Adrenal gland (tissue), 9 donors: ENCODE measurements at regions not wholly inside any gene's neighbourhood (a gene's known extent, or its start where the extent isn't known, plus 50 kb on each side); places are given as distances from the start of the nearest gene placed in this dataset.
"Not testable (repeated sequence)": the region's sequence is repeated elsewhere in the genome, so short reads cannot be mapped to it uniquely, and the experiment has no call there.

Experiments used
- DNase-seq, 7 donors: peaks; one replicate each; pipeline ENCODE4 v3.0.0-alpha.2; 2019 to 2020
- H3K27ac ChIP-seq, 5 donors: fragments of 200-600 bp; sonication (generic) in 4 of 5; 1 replicate in 3 of 5; 2 replicates in 2 of 5; pipeline versions ENCODE4 v1.5.1 to v1.8.0; 2016 to 2020; ENCODE audit warnings: mild to moderate bottlenecking in 1 of 5
- H3K27me3 ChIP-seq: fragments of 200-600 bp; 2 replicates; pipeline ENCODE4 v1.8.0; 2021
- H3K36me3 ChIP-seq, 2 donors: fragments of 200-600 bp; replicated peaks in 1 of 2; 1 replicate in 1 of 2; 2 replicates in 1 of 2; pipeline versions ENCODE4 v1.5.1 to v1.8.0; 2018 to 2022
- H3K4me1 ChIP-seq, 2 donors: fragments of 200-600 bp; replicated peaks in 1 of 2; 1 replicate in 1 of 2; 2 replicates in 1 of 2; pipeline versions ENCODE4 v1.5.1 to v1.8.0; 2018 to 2021
- H3K4me3 ChIP-seq, 4 donors: fragments of 200-600 bp; sonication (generic) in 3 of 4; one replicate each; pipeline ENCODE4 v1.5.1; 2016 to 2018
- H3K9me3 ChIP-seq, 3 donors: fragments of 200-600 bp; sonication (generic) in 1 of 3; replicated peaks in 1 of 3; 1 replicate in 2 of 3; 2 replicates in 1 of 3; pipeline versions ENCODE4 v1.5.1 to v1.8.0; 2016 to 2021
- POLR2A ChIP-seq, 2 donors: fragments of 450-650 bp; IDR thresholded peaks; one replicate each; pipeline ENCODE4 v1.6.1; 2017; ENCODE audit warnings: antibody characterized with exemption in 2 of 2, mild to moderate bottlenecking in 2 of 2, moderate library complexity in 1 of 2
- WGBS, 4 donors: extraction: QIAGEN DNeasy Blood & Tissue Kit in 2 of 4; methylation state at CpG; one replicate each; pipeline versions ENCODE4 v1.1.5 to v1.1.7; 2013 to 2017; 5-methylcytosine and 5-hydroxymethylcytosine counted together
- intact Hi-C, 2 donors: fragments of 100-400 bp; cut with DNase I; formaldehyde crosslinking; loops; one replicate each; pipeline versions ENCODE4 v1.14.1 to v1.15.0; 2022 to 2023
- TF ChIP-seq, protein P1 (sequence below), 6 experiments: fragments of 450-650 bp in 4 of 6; fragments of 200-600 bp in 2 of 6; sonication (generic) in 1 of 6; IDR thresholded peaks; 1 replicate in 5 of 6; 2 replicates in 1 of 6; pipeline versions ENCODE4 v1.5.1 to v1.8.0; 2016 to 2021; ENCODE audit warnings: antibody characterized with exemption in 6 of 6, mild to moderate bottlenecking in 2 of 6, moderate library complexity in 1 of 6
- donor health status: healthy with polysubstance abuse.
- donor health status: Bipolar disorder and iron deficiency.
- donor health status: DM: yes; HTN: yes; CAD: no.
- donor health status: DM: no; HTN: no; CAD: no.
- donor health status: DM: no; HTN: no; CAD: no.

- DNase-seq = no peak
- H3K27ac ChIP-seq = no peak overlapping the region
- no peaks in the 10 kb centered on the region for H3K36me3 ChIP-seq
- no peak overlapping the region for H3K4me3 ChIP-seq
- no peaks in the 10 kb centered on the region for H3K4me1 ChIP-seq
- peaks cover 40% of the 10 kb centered on the region for H3K27me3 ChIP-seq
- no peaks in the 10 kb centered on the region for H3K9me3 ChIP-seq
- 43 to 66% (median 64%) methylated on average over 2 of the region's 2 CpGs; no CpG with 5 or more reads in 1 of the 4 donors for WGBS, 4 donors
- intact Hi-C loops = no loop called here
- no peak for TF ChIP-seq POLR2A (IDR thresholded peaks at IDR 0.05)
- TF ChIP-seq, protein P1, sequence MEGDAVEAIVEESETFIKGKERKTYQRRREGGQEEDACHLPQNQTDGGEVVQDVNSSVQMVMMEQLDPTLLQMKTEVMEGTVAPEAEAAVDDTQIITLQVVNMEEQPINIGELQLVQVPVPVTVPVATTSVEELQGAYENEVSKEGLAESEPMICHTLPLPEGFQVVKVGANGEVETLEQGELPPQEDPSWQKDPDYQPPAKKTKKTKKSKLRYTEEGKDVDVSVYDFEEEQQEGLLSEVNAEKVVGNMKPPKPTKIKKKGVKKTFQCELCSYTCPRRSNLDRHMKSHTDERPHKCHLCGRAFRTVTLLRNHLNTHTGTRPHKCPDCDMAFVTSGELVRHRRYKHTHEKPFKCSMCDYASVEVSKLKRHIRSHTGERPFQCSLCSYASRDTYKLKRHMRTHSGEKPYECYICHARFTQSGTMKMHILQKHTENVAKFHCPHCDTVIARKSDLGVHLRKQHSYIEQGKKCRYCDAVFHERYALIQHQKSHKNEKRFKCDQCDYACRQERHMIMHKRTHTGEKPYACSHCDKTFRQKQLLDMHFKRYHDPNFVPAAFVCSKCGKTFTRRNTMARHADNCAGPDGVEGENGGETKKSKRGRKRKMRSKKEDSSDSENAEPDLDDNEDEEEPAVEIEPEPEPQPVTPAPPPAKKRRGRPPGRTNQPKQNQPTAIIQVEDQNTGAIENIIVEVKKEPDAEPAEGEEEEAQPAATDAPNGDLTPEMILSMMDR (IDR thresholded peaks at IDR 0.05) = no peak
These were observed 79.2 kb upstream of the NALF2 start for GRCh38 chrX:69424910-69425309.

GRCh38 chrX:69424161-69424560 lies 80.0 kb upstream of the NALF2 start:
- TF ChIP-seq POLR2A (IDR thresholded peaks at IDR 0.05) = no peak
- TF ChIP-seq, protein P1 (IDR thresholded peaks at IDR 0.05) = peak in 5 of 6 experiments; percentile 20 to 45 (median 22)
- no peak for DNase-seq
- Histone ChIP-seq H3K27me3 (peaks cover 32% of the 10 kb centered on the region), H3K36me3 (no peaks in the 10 kb centered on the region), H3K4me1 (no peaks in the 10 kb centered on the region), H3K27ac (no peak overlapping the region), H3K4me3 (no peak overlapping the region), H3K9me3 (no peaks in the 10 kb centered on the region)
- intact Hi-C loops = no loop called here

GRCh38 chrX:69422208-69422607 lies 81.9 kb upstream of the NALF2 start:
- H3K36me3 ChIP-seq, H3K9me3 ChIP-seq, H3K4me3 ChIP-seq, intact Hi-C loops, H3K4me1 ChIP-seq, DNase-seq, H3K27ac ChIP-seq: not testable (repeated sequence)
- peaks cover 16% of the 10 kb centered on the region for H3K27me3 ChIP-seq
- WGBS, 4 donors = 91 to 95% (median 94%) methylated on average over 3 to 13 of the region's 19 CpGs; no CpG with 5 or more reads in 1 of the 4 donors

GRCh38 chrX:69415698-69416097 lies 88.4 kb upstream of the NALF2 start:
- no peaks in the 10 kb centered on the region for H3K4me1 ChIP-seq
- TF ChIP-seq, protein P1 (IDR thresholded peaks at IDR 0.05) = no peak
- TF ChIP-seq POLR2A (IDR thresholded peaks at IDR 0.05) = no peak
- H3K4me3 ChIP-seq = no peak overlapping the region
- intact Hi-C loops = no loop called here
- no peaks in the 10 kb centered on the region for H3K9me3 ChIP-seq
- DNase-seq = no peak
- WGBS, 4 donors = 91 to 100% (median 96%) methylated on average over 1 of the region's 1 CpG
- peaks cover 5% of the 10 kb centered on the region for H3K27me3 ChIP-seq
- H3K27ac ChIP-seq = no peak overlapping the region
- no peaks in the 10 kb centered on the region for H3K36me3 ChIP-seq

DNA sequence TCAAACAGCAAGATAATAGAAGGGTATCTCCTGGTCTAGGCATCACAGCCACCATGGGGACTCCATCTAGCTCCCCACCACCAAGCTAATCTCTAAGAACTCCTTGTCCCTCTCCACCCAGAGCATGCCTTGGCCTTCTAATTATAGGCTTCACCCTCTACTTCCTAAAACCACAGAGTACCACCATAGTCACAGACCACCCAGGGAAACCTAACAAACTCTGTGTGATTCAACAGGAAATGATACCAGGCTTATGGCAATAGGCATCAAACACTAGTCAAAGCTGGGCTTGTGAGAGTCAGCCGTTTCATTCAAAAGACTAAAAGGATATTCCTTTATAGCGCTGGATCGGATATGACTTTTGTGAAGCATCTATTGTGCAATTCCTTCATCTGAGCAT lies 91.5 kb upstream of the NALF2 start:
- no peak overlapping the region for H3K4me3 ChIP-seq
- no peaks in the 10 kb centered on the region for H3K9me3 ChIP-seq
- DNase-seq = no peak
- intact Hi-C loops = no loop called here
- no peaks in the 10 kb centered on the region for H3K27me3 ChIP-seq
- no peaks in the 10 kb centered on the region for H3K36me3 ChIP-seq
- no peaks in the 10 kb centered on the region for H3K4me1 ChIP-seq
- no peak overlapping the region for H3K27ac ChIP-seq
- TF ChIP-seq, protein P1 (IDR thresholded peaks at IDR 0.05) = no peak
- no peak for TF ChIP-seq POLR2A (IDR thresholded peaks at IDR 0.05)
- 71 to 89% (median 77%) methylated on average over 3 of the region's 3 CpGs for WGBS, 4 donors
